SK-N-MC (cell line): ENCODE measurements at regions not wholly inside any gene's neighbourhood (a gene's known extent, or its start where the extent isn't known, plus 50 kb on each side); places are given as distances from the start of the nearest gene placed in this dataset.

Experiments used
- EZH2 ChIP-seq: fragments of 200-600 bp; sonication (generic); IDR thresholded peaks from one replicate; pipeline ENCODE4 v1.6.1; 2017; ENCODE audit warnings: antibody characterized with exemption
- FOXP2 ChIP-seq: optimal IDR thresholded peaks from 2 replicates; pipeline ENCODE3; 2011; ENCODE audit warnings: mild to moderate bottlenecking, moderate library complexity; ENCODE audit not compliant: insufficient read depth; ENCODE audit errors: extremely low read length, control extremely low read depth
- POLR2AphosphoS5 ChIP-seq: IDR thresholded peaks from 2 replicates; pipeline ENCODE4 v1.6.1; 2012; ENCODE audit warnings: mild to moderate bottlenecking, low read depth, low read length, borderline replicate concordance

GRCh38 chr9:107972346-107972745 lies 482.8 kb upstream of the KLF4 start:
- TF ChIP-seq EZH2 (no peak), POLR2AphosphoS5 (no peak), FOXP2 (no peak)
